ENCODE measurements at regions not wholly inside any gene's neighbourhood (a gene's known extent, or its start where the extent isn't known, plus 50 kb on each side); places are given as distances from the start of the nearest gene placed in this dataset.
"Not testable (repeated sequence)": the region's sequence is repeated elsewhere in the genome, so short reads cannot be mapped to it uniquely, and the experiment has no call there.

DNA sequence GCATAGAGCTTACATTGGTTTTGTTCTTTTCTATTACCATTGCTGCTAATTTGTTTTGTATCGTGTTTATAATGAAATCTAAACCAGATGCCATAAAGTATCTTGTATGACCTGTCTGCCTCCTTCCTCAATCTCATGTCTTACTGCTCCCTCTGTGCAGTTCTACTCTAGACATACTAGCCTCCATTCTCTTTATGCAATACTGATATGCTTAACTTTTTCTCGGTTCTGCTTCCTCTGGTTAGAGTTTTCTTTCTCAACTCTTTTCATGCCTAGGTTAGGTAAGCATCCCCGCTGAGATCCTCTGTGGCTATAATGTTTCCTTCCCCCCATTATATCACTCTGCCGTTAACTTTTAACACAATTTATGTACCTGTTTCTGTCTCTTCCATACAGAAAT lies 852.3 kb downstream of the TRHDE start:
- TF ChIP-seq, protein P1, sequence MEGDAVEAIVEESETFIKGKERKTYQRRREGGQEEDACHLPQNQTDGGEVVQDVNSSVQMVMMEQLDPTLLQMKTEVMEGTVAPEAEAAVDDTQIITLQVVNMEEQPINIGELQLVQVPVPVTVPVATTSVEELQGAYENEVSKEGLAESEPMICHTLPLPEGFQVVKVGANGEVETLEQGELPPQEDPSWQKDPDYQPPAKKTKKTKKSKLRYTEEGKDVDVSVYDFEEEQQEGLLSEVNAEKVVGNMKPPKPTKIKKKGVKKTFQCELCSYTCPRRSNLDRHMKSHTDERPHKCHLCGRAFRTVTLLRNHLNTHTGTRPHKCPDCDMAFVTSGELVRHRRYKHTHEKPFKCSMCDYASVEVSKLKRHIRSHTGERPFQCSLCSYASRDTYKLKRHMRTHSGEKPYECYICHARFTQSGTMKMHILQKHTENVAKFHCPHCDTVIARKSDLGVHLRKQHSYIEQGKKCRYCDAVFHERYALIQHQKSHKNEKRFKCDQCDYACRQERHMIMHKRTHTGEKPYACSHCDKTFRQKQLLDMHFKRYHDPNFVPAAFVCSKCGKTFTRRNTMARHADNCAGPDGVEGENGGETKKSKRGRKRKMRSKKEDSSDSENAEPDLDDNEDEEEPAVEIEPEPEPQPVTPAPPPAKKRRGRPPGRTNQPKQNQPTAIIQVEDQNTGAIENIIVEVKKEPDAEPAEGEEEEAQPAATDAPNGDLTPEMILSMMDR (conservative IDR thresholded peaks at IDR 0.05; ENCODE audit: low read depth, low read length), result no peak
- DNase-seq (ENCODE audit: low read depth), result no peak
- no peak overlapping the region for H3K4me3 ChIP-seq (ENCODE audit: low read depth, low read length)

DNA sequence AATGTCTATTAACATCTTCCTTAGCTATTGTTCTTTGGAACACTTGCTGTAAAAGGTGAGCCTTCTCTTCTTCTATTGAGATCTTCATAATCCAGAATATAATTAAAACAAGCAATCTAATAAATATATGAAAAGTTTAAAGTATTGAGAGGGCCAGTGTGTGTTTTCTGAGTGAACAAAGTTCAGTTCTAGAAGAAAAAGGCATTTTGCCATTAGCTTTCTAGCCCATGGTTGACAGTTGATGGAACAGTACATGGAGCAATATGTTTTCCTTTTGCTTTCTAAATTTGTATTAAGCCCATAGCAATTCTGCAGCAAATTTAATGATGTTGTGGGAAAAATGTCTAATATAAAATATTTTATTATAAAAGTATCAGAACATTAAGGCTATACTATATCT lies 853.0 kb downstream of the TRHDE start:
- no peak overlapping the region for H3K4me3 ChIP-seq (ENCODE audit: low read depth, low read length)
- DNase-seq (ENCODE audit: low read depth), result no peak
- TF ChIP-seq, protein P1 (conservative IDR thresholded peaks at IDR 0.05; ENCODE audit: low read depth, low read length), result no peak

DNA sequence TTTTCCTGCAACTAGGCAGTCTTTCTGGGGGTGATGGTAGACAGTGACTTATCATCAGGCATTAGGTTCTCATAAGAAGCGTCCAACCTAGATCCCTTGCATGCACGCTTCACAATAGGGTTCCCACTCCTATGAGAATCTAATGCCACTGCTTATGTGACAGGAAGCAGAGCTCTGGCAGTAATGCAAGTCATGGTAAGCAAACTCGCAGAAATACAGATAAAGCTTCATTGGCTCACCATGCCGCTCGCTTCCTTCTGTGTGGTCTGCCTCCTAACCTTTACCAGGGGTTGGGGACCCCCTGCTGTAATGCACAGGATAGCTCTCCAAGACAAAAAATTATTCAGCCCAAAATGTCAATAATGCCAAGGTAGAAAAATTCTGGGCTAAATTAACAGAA lies 864.2 kb downstream of the TRHDE start:
- H3K4me3 ChIP-seq (ENCODE audit: low read depth, low read length), result no peak overlapping the region
- TF ChIP-seq, protein P1 (conservative IDR thresholded peaks at IDR 0.05; ENCODE audit: low read depth, low read length), result no peak
- DNase-seq (ENCODE audit: low read depth), result no peak

DNA sequence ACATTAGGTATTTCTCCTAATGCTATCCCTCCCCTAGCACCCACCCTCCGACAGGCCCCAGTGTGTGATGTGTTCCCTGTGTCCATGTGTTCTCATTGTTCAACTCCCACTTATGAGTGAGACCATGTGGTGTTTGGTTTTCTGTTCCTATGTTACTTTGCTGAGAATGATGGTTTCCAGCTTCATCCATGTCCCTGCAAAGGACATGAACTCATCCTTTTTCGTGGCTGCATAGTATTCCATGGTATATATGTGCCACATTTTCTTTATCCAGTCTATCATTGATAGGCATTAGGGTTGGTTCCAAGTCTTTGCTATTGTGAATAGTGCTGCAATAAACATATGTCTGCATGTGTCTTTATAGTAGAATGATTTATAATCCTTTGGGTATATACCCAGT lies 867.5 kb downstream of the TRHDE start:
- DNase-seq (ENCODE audit: low read depth), result not testable (repeated sequence)

DNA sequence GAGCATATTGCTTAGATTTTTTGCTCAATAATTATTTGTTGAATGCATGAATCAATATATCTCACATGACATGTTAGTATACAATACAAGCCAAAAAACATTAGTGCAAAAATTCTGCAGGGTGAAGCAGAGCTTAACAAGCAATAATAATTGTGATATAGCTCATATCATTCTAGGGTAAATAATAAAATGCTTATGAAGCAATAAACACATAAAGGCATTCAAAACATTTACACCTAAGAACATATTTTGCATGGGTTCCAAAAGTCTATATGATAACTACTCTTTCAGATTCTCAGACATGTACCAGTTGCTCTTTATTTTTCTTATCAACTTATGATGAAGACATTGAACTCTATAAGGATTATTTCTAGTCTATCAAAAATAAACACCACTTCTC lies 886.2 kb downstream of the TRHDE start:
- no peak for DNase-seq (ENCODE audit: low read depth)
- H3K4me3 ChIP-seq (ENCODE audit: low read depth, low read length), result no peak overlapping the region
- TF ChIP-seq, protein P1 (conservative IDR thresholded peaks at IDR 0.05; ENCODE audit: low read depth, low read length), result no peak

More for the DNA sequence above, 867.5 kb downstream of the TRHDE start:
- not testable (repeated sequence) for H3K4me3 ChIP-seq (ENCODE audit: low read depth, low read length)

DNA sequence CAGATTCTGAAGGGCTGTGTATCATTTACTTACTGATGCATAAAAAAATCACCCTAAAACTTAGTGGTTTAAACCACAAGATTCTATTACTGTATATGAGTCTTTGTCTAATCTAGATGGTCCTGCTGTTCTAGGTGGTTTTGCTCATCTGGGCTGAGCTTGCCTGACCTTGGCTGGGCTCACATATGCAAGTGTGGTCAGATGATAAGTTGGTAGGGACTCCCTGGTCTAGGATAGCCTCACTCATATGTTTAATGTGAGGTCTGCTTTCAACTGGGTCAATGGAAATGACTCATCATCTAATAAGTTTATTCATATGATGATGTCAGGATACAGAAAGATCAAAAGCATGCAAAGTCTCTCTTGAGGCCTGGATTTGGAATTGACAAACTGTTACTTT lies 887.8 kb downstream of the TRHDE start:
- DNase-seq (ENCODE audit: low read depth), result no peak
- no peak overlapping the region for H3K4me3 ChIP-seq (ENCODE audit: low read depth, low read length)
- TF ChIP-seq, protein P1 (conservative IDR thresholded peaks at IDR 0.05; ENCODE audit: low read depth, low read length), result no peak

DNA sequence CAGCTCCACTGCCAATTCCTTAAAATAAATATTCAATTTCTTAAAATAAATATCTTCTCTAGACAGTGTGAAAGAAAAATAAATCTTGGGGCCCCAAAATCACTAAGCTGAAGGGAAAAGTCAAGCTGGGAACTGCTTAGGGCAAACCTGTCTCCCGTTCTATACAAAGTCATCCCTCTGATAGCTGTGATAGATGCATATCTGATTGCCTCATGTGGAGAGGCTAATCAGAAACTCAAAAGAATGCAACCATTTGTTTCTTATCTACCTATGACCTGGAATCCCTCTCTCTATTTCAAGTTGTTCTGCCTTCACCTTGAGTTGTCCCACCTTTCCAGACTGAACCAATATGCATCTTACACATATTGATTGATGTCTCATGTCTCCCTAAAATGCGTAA lies 889.8 kb downstream of the TRHDE start:
- TF ChIP-seq, protein P1 (conservative IDR thresholded peaks at IDR 0.05; ENCODE audit: low read depth, low read length), result no peak
- no peak overlapping the region for H3K4me3 ChIP-seq (ENCODE audit: low read depth, low read length)
- no peak for DNase-seq (ENCODE audit: low read depth)

DNA sequence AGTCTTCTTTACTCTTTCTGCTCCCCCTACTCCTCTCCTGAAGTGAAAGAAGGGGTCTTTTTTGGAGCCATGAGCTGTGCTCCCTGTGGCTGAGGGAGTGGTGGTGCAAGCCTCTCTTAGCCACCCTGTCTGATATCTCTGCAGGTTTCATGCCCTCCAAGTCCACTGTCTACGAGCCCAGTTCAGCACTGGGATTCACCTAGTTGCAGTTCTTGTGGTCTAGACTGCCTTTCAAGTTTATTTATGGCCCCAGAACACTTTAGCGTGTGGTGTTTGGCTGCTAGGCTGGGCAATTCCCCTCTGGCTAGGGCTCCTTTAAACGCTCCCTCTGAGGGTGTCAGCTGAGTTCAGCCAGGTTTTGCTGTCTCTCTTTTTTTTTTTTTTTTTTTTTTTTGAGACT lies 908.6 kb downstream of the TRHDE start:
- TF ChIP-seq, protein P1 (conservative IDR thresholded peaks at IDR 0.05; ENCODE audit: low read depth, low read length), result no peak
- H3K4me3 ChIP-seq (ENCODE audit: low read depth, low read length), result no peak overlapping the region
- no peak for DNase-seq (ENCODE audit: low read depth)
